ENCODE measurements at regions not wholly inside any gene's neighbourhood (a gene's known extent, or its start where the extent isn't known, plus 50 kb on each side); places are given as distances from the start of the nearest gene placed in this dataset.

DNA sequence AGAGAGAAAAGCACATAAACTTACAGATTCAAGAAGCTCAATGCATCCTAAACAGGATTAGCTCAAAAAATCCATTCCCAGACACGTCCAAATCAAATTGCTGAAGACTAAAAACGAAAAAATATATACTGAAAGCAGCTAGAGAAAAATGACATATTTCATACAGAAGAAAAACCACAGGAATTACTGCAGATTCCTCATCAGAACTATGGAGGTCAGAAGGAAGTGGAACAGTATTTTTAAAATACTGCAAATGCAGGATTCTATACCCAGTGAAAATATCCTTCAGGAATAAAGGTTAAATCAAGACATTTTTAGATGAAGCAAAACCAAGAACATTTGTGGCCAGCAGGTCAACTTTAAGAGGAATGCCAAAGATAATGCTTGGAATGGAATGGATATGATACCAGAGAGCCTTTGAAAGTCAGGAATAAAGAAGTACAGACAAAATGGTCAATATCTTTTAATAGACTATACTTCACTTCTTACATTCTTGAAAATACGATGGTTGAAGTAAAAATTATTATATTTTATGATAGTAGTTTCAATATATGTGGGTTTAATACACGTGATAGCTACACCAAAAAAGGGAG is 352.9 kb downstream of the CTTN start:
- DNase-seq, result no peak

DNA sequence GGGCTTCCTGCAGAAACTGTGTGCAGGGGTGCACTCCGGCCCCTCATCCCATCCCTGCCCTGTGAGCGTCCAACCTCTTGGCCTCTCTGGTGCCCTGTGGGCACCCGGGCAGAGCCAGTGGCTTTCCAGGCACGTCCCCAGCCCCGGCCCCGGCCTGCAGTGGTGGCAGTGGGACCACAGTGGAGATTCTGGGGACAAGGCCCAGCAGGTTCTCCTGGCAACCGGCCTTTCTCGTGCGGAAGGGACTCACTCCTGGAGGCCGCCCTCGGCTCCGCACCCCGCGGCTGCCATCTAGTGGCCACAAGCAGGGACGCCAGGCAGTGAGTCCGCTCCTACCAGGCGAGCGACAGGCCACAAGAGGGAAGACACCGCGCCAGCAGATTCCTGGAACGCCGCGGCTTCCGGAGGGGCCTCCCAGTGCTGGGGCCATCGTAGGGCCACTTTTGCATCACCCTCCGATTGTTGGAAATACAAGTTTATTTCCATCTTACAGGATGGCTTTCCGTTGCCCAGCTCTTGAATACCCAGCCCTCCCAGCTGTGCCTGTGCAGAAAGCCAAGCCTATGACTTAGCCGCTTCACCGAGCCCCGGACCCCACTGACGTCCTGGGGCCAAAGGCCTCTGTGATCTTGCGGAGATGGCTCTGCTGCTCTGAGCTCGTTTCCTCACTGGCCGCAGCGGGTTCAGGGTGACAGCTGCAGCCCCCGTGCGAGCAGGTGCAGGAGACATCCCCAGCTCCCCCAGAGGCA is 357.3 kb downstream of the CTTN start:
- peak in 3 of 5 donors; percentile 19 to 50 (median 31) for DNase-seq

DNA sequence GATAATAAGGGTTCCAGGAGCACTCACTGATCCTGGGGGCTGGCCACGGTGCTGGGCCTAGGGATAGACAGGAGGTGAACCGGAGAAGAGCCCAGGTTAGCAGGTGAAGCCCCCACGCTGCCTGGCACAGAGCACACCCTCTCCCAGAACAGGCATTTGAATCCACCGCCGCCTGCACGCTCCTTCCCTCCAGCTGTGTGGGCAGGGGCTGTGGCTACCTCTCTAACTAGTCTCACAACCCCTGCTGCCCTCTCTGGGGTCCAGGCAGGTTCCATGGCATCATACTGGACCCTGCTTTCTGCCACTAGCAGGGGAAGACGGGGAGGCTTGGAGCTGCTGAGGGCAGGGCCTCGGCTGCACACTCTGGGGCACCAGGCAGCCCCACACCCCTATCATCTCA is 358.0 kb downstream of the CTTN start:
- no peak for DNase-seq

DNA sequence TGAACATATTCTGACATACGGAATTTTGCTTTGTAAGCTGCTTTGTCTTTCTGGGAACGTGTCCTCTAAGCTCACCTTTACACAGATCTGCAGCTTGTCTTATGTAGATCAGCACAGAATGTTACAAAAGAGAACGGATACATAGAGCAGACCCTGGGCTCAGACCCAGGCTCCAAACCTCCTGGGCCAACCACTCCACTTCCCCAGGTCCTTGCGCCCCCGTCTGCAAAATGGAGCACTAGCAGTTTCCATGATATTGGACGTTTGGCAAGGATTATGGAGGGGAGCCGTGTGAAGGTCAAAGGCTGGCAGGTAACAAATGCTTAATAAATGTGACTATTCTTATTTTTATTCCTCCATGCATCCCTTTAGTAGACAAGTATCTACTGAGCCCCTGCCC is 358.4 kb downstream of the CTTN start:
- DNase-seq, result no peak

DNA sequence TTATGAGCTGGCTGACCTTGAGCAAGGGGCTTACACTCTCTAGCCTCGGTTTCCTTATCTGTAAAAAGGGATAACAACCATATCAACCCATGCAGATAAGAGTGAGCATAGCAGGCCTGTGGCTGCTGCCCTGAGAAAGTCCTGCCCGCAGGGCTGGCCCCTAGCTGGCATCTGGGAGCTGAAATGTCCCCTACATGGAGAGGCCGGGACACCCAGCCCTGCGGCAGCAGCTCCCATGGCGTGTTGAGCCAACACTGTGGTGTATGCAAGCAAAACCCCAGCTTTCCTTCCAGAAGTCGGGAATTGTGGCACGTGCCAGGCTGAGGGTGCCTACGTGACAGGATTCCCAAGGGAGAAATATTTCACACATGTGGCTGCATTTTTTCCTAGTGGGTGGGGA is 358.9 kb downstream of the CTTN start:
- no peak for DNase-seq

DNA sequence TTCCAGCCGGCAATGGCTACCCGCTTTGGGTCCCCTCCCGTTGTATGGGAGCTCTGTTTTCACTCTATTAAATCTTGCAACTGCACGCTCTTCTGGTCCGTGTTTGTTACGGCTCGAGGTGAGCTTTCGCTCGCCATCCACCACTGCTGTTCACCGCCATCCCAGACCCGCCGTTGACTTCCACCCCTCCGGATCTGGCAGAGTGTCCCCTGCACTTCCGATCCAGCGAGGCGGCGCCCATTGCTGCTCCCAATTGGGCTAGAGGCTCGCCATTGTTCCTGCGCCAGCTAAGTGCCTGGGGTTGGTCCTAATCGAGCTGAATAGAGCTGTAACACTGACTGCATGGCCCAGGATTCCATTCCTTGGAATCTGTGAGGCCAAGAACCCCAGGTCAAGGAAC is 359.9 kb downstream of the CTTN start:
- DNase-seq, result no peak

DNA sequence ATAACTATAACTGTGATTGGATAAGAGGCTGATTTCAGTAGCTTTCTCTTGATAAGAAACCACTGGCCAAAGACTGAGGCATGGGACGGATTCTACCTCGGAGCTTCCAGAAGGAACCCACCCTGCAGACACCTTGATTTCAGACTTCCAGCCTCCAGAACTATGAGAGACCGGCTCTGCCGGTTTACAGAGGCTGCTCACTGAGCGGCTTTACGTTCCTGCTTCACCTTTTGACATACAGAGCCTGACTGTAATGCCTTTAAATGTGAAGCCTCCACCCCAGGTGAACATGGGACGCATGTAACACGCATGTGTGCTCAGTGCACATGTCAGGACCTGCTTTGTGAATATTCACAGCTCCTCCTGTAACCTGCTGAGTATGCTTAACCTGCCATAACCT is 361.5 kb downstream of the CTTN start:
- no peak for DNase-seq

DNA sequence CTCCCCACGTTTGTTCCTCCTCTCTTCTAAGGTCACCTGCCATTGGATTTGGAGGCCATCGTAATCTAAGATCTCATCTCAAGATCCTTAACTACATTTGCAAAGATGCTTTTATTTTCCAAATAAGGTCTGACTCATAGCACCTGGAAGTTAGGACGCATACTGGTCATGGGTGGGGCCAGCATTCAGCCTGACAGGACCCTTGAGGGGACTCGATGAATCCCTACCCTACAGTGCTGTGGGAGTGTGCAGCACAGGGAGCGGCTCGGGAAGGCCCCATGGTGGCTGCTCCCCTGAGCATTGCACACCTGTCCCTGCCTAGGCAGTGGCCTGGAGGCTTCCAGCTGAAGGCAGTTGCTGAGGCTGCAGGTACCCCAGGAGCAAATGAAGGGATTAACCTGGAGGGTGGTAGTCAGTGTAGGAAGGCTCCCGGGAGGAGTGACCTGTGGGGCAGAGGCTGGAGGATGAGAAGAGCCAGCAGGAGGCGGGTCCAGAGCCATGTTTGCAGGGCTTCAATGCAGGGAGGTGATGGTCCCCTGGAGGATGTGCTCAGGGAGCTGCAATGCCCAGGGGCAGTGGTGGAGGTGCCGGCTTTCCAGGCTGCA is 362.2 kb downstream of the CTTN start:
- no peak for DNase-seq

DNA sequence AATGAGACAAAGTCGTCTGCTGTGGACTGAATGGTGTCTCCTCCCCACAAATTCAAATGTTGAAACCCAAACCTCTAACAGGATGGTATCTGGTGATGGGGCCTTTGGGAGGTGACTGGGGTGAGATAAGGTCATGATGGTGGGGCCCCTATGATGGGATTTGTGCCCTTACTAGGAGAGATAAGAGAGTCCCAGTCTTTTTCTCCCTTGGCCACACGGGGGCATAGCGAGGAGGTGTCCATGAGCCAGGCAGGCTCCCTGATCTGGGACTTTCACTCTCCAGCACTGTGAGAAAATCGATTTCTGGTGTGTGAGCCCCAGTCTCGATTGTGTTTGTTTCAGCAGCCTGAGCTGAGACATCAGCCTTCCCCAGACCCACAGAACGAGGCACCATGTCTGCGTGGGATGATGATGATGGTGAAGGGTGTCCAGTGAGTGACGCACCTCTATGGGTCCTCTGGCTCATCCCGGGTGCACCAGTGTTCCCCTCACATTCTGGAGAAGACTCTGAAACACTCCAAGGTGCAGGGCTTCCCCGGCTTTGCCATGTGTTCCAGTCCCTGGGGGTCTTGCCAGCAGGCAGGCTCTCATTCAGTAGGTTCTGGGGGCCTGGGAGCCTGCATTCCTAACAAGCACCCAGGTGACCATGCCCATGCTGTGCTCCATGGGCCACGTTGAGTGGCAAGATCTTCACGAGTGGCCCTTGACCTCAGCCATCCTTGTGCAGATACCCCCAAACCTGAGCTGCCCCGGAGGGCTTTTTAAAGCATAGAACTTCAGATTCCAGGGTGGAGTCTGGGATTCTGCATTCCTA is 363.0 kb downstream of the CTTN start:
- no peak for DNase-seq

DNA sequence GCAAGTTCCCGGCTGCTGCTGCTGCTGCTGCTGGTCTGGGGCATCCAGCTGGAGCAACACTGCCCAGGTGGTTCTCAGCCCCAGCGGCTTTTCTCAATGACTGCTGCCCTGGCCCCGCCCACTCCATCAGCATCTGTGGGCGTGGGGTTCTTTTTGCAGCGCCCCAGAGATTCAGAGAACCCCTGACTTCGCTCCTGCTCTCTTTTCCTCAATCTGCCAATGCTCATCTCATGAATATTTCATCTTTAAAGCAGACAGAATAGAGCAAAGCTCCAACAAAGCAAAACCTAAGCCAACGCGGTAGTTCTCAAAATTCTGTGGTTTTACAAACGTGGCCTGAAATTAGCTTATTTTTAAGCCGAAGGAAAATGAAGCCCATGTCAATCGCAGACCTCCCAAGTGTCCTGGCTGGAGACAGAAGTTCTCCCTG is 363.6 kb downstream of the CTTN start:
- no peak for DNase-seq

DNA sequence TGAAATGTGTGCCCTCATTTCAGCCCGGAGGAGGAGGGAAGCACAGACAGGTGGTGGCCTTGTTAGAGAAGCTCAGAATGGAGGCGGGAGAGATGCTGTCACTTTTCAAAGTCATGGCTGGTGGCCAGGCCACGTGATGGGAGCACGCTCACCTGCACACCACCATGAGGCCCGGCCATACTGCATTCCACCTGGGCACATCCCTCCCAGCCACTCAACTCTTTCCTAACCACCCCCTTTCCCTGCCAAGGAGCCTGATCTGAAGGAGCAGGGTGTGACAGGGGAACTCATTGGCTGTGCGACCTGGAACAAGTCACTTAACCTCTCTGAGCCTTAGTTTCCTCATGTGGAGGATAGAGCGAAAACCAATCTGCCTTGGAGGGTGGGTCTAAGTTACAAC is 364.5 kb downstream of the CTTN start:
- DNase-seq, result no peak

DNA sequence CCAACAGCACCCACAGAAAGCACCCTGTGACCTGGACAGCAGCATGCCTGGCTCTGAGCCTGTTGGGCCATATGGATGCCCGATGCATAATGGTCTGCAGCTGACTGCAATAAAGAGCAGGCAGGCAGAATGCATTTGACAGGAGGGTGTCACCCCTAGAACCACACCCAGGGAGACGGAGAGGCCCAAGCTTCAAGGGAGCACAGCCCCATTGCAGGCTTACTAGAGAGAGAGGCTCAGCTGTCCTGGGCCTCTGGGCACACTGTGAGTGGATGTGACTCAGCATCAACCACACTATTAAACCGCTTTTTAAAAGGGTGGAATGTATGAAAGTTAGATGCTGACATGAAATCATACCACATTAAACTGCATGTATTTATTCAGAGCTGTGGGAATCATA is 365.3 kb downstream of the CTTN start:
- DNase-seq, result no peak

DNA sequence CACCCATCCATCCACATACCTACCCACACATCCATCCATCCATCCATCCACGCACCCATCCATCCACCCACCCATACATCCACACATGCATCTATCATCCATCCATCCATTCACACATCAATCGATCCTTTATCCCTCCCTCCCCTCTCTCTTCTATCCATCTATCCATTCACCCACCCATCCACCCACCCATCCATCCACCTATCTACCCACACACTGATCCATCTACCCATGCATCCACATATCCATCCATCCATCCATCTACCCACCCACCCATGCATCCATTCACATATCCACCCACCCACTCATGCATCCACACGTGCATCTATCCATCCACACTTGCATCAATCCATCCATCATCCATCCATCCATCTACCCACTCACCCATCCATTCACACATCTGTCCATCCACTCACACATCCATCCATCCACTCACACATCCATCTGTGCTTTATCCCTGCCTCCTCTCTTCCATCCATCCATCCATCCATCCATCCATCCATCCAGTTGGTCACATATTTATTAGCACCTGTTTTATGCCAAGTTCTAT is 366.1 kb downstream of the CTTN start:
- DNase-seq, result no peak

DNA sequence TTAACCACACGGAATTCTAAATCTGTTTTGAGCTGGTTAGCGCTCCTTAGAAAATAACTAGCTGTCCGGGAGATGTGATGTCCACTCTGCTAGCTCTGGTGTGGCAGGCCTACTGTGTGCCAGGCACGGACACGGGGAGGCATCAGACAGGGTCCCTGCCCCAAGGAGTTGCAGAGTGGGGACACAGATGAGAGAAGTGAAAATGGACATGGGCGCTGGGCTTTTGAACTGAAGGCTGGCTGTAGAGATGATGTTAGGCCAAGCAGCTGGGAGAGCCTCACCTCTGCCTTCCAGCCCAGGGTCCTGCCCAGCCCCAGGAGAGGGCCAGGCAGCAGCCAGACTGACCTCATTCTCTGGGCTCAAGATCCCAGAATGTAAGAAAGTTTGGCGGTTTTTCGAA is 368.6 kb downstream of the CTTN start:
- DNase-seq, result no peak

DNA sequence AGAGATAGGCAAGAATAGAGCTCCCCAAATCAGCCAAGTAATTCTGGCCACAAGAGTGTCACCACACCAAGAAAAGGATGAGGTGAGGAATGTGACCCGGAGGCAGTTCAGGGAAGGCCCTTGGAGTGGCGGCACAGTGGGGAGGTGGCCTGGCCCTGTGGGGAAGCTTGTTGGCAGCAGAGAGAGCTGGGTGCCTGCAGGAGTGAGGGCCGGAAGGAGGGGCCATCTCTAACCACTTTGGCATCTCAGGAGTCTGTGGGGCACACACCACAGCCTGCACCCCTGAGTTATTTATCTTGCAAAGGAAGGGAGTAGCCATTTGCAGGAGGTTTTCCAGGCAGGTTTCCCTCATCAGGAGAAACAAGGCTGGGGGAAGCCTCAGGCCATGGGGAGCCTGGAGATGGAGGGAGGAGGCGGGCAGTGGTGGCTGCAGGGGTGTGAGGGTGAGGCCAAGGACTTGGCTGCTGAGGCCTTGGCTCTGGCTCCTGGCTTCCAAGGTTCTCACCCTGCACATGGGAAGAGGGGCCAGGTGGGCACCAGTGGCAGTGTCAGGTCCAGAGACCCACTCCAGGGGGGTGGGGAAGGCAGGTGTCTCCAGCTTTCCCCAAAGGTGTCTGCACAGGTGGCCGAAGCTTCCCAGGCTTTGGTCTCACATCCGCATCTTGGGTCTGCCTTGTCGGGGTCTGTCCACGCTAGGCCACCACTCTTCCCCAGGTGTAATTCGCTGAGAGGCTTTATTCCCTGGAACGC is 370.2 kb downstream of the CTTN start:
- DNase-seq, result no peak

DNA sequence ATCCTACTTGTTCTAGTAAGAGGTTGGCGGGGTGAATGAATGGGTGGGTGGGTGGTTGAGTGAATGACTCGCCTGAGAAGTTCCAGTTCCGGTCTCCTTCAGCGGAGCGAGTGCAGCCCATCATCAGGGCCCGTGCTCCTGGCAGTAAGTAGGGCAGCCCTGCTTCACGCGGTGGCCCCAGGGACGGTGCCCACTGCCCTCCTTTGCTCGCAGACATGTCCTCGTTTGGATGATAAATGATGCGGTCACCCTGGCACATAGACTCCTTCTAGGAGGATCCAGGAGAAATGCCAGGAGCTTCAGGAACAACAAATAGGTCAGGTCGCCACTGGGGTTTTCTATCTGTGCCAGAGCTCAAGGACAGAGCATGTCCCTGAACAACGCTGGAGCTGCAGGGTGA is 370.8 kb downstream of the CTTN start:
- DNase-seq, result no peak

DNA sequence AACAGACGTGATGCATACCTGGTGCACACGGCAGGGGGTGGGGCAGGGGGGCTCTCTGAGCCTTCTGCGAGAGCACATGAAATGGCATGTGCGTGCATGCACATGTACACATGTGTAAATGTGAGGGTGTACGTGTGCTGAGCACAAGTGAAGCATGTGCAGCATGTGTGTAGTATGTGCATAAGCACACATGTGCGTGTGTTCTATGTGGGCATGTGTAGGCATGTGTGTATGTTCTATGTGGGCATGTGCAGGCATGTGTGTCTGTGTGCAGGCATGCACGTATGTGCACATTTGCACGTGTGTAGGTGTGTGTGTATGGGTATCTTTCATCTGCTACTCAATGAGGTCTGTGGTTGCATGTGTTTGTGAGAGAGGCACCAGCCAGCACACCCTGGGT is 371.2 kb downstream of the CTTN start:
- DNase-seq, result no peak

DNA sequence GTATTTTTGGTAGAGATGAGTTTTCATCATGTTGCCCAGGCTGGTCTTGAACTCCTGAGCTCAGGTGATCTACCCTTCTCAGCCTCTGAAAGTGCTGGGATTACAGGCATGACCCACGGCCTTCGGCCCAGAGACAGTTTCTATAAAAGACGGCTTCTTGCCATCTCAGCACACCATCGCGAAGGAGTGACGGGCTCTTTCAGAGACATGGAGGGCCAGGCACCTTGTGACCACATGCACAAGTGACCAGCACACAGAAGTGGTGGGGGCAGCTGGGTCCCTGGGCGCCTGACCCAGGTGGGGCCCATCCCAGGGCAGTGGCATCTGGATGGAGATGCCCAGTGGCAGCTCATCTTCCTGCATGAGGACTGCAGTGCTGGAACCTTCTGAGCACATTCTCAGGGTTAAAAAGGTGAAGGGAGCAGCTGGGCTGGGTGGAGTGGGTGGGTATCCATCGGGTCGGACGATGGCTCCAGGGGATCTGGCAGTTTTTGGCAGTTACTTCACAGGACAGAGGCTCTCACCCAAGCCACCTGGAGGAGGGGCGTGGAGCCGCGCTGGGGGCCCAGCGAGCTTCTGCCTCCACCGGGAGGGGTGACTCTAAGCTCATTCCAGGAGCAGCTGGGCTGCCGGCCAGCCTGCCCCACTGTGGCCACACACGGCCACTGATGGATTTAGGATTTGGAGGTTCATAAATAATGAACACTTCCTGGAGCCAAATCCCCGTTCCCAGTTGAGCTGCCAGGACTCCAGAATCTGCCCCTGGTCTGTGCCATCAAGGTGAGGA is 373.0 kb downstream of the CTTN start:
- DNase-seq, result no peak

DNA sequence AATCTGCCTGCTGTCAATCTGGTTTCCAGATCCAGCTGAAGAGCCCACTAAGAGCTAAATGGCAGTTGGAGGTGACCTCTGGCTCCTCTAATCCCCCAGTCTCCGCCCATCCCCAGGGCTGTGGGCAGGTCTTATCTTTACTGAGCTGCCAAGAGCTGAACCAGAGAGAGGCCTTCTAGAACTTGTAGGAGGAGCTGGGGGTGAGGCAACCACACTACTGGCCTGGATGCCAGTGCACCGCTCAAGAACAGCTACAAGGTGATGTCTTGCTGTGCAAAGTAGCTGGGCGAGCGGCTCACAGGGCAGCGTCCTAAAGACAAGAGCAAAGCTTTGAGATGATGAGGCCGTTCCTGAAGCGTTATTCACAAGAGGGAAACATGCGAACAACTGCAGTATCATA is 374.6 kb downstream of the CTTN start:
- DNase-seq, result no peak

DNA sequence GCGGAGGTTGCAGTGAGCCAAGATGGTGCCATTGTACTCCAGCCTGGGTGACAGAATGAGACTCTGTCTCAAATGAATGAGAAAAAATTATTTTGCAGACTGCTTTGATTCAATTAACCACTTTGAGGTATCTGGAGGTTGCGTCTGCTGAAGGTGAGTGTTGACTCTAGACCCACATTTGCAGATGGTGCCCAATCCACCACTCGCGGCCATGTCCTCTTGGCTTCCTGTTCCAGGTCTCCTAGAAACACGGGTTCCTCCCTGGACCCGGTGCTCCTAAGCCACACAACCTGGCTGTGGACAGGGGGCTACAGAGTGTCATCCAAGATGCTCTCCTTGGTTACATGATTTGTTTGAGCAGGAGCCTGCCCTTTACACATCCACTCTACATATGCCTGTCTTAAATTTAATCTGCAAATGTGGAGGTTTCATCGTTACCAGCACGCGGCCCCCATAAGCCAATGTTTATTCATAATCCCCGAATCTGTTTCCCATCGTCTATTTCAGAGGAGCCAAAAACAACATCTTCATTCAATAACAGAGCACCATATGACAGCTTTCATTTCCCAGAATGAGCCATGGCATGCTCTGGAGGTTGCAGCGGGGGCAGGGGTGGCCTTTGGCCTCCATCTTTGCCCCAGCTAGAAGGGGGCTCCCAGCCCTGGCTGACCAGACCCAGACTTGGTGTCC is 377.2 kb downstream of the CTTN start:
- no peak for DNase-seq

DNA sequence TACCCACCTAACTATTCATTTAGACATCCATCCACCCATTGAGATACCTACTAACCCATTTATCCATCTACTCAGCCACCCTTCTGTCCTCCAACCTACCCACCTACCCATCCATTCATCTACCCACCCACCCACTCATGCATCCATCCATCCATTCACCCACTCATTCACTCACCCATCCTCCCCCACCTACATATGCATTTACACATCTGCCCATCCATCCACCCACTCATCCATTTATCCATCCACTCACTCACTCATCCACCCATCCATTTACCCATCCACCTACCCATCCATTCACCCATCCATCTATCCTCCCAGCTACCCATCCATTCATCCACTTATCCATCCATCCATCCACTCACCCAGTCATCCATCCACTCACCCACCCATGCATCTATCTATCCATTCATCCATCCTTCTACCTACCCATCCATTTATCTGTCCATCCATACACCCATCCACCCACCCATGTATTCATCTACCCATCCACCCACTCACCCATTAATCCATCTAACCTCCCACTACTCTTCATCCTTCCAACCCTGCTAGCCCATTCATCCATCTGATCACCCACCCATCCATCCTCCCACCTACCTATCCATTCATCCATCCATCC is 378.7 kb downstream of the CTTN start:
- DNase-seq, result no peak
